ENCODE measurements at regions not wholly inside any gene's neighbourhood (a gene's known extent, or its start where the extent isn't known, plus 50 kb on each side); places are given as distances from the start of the nearest gene placed in this dataset.

- no peak for ATAC-seq
- H3K36me3 Mint-ChIP-seq, result no peaks in the 10 kb centered on the region
- H3K4me3 Mint-ChIP-seq, result no peak overlapping the region
- H3K9me3 Mint-ChIP-seq, result no peaks in the 10 kb centered on the region
- H3K27me3 Mint-ChIP-seq, result peaks cover 4 to 7% of the 10 kb centered on the region in 2 donors
- H3K27ac Mint-ChIP-seq, result no peak overlapping the region
- no peaks in the 10 kb centered on the region for H3K4me1 Mint-ChIP-seq (ENCODE audit: low read depth in 2 of 2)
- DNase-seq (ENCODE audit: low spot score), result no peak
Observed at GRCh38 chr12:13587721-13588390, 391.3 kb downstream of the EMP1 start.

DNA sequence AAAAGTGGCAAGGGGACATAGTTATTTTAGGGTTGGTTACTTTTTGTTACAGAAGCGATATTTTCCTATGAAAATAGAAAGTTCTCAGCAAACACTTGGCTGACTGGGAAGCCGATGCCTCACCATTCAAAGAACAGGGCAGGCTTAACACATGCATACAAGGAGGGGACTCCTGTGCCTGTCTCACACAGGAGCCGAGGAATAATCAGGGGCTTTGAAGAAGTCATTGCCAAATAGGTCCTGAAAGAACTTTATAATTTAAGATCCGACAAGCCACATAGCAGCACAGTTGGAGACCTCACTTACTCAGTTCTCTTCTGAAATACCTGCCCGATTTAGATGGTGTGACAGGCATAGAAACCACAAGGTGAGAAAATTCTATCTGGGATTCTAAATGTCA lies 389.8 kb downstream of the EMP1 start:
- no peaks in the 10 kb centered on the region for H3K9me3 Mint-ChIP-seq

DNA sequence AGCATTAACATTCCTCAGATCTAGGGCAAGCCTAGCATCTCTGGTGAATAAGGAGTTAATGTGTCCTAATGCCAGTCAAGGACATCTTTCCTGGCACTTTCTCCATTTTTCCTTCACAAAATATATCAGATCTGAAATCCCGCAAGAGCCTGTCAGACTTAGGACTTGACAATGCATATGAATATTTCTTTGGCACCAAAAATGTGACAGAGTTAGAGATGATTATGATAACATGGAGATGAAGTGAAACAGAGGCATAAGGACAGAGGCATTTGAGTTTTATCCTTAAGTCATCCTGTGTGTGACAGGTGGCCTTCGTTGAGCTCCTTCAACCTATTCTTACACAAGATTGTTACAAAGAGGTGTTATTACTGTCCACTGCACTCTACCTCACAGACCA lies 388.0 kb downstream of the EMP1 start:
- DNase-seq (ENCODE audit: low spot score), result no peak
- Mint-ChIP-seq H3K36me3 (no peaks in the 10 kb centered on the region), H3K4me3 (no peak overlapping the region), H3K27ac (no peak overlapping the region), H3K9me3 (no peaks in the 10 kb centered on the region), H3K27me3 (peaks cover 4 to 15% of the 10 kb centered on the region in 2 donors), H3K4me1 (ENCODE audit: low read depth in 2 of 2) (no peaks in the 10 kb centered on the region)
- no peak for ATAC-seq

More for the DNA sequence above, 389.8 kb downstream of the EMP1 start:
- Mint-ChIP-seq H3K27me3 (peaks cover 4 to 7% of the 10 kb centered on the region in 2 donors), H3K27ac (no peak overlapping the region), H3K4me1 (ENCODE audit: low read depth in 2 of 2) (no peaks in the 10 kb centered on the region), H3K36me3 (no peaks in the 10 kb centered on the region), H3K4me3 (no peak overlapping the region)
- no peak for ATAC-seq
- DNase-seq (ENCODE audit: low spot score), result no peak

- Mint-ChIP-seq H3K27me3 (peaks cover 4 to 15% of the 10 kb centered on the region in 2 donors), H3K4me3 (no peak overlapping the region), H3K9me3 (no peaks in the 10 kb centered on the region), H3K27ac (no peak overlapping the region), H3K4me1 (ENCODE audit: low read depth in 2 of 2) (no peaks in the 10 kb centered on the region), H3K36me3 (no peaks in the 10 kb centered on the region)
- ATAC-seq, result no peak
- DNase-seq (ENCODE audit: low spot score), result no peak
Observed at GRCh38 chr12:13583630-13584029, 387.1 kb downstream of the EMP1 start.

DNA sequence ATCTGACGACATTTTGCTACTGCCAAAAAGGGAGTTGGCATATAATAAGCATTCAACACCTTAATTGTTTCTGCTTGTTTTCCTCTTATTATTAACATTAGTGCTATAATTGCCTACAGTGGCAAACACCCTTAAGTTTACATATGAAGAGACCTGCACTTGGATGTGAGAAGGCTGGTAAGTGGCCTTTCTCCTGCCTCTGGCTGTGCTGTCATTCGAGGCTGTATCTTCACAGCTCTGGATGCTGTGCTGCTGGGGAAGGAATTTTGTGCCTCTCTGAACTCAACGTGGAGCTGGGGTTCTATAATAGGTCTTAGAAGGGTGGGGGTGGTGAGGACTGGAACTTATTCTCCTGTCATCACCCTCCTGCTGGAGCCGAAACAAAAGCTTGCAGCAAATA lies 385.9 kb downstream of the EMP1 start:
- DNase-seq (ENCODE audit: low spot score) (no peak), ATAC-seq (no peak)
- H3K9me3 Mint-ChIP-seq, result no peaks in the 10 kb centered on the region
- H3K27ac Mint-ChIP-seq, result no peak overlapping the region
- H3K27me3 Mint-ChIP-seq, result peaks cover 6 to 15% of the 10 kb centered on the region in 2 donors
- no peak overlapping the region for H3K4me3 Mint-ChIP-seq
- no peaks in the 10 kb centered on the region for H3K4me1 Mint-ChIP-seq (ENCODE audit: low read depth in 2 of 2)
- H3K36me3 Mint-ChIP-seq, result no peaks in the 10 kb centered on the region

GRCh38 chr12:13581031-13581430 lies 384.5 kb downstream of the EMP1 start:
- H3K27ac Mint-ChIP-seq, result no peak overlapping the region
- DNase-seq (ENCODE audit: low spot score) (no peak), ATAC-seq (no peak)
- no peaks in the 10 kb centered on the region for H3K9me3 Mint-ChIP-seq
- H3K4me3 Mint-ChIP-seq, result no peak overlapping the region
- no peaks in the 10 kb centered on the region for H3K36me3 Mint-ChIP-seq
- H3K4me1 Mint-ChIP-seq (ENCODE audit: low read depth in 2 of 2), result no peaks in the 10 kb centered on the region
- H3K27me3 Mint-ChIP-seq, result peaks cover 3 to 15% of the 10 kb centered on the region in 2 donors

DNA sequence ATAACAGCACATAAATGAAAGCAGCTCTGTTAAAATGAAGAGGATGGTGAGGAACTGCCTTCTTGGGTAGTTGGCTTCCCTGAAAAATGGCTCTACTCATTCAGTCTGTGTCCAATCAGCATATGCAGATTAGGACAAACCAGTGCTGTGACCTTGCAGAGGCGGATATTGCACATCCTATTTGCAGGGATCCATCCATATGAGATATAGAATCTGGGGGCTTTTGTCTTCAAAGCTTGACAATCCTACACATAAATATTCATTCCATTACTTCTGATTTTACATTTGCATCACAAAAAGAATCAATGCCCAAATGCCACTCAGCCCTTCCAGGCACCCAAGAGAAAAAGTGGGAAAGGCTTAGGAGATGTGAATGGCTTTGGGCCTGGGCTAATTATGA lies 383.7 kb downstream of the EMP1 start:
- ATAC-seq, result no peak
- H3K4me1 Mint-ChIP-seq (ENCODE audit: low read depth in 2 of 2), result no peaks in the 10 kb centered on the region
- no peak overlapping the region for H3K4me3 Mint-ChIP-seq
- peaks cover 3 to 15% of the 10 kb centered on the region in 2 donors for H3K27me3 Mint-ChIP-seq
- no peaks in the 10 kb centered on the region for H3K9me3 Mint-ChIP-seq
- H3K27ac Mint-ChIP-seq, result no peak overlapping the region
- DNase-seq (ENCODE audit: low spot score), result no peak
- H3K36me3 Mint-ChIP-seq, result no peaks in the 10 kb centered on the region

- H3K4me1 Mint-ChIP-seq (ENCODE audit: low read depth in 2 of 2), result no peaks in the 10 kb centered on the region
- H3K4me3 Mint-ChIP-seq, result no peak overlapping the region
- DNase-seq (ENCODE audit: low spot score) (no peak), ATAC-seq (peak in 1 of 2 donors; percentile 61)
- H3K36me3 Mint-ChIP-seq, result no peaks in the 10 kb centered on the region
- H3K9me3 Mint-ChIP-seq, result no peaks in the 10 kb centered on the region
- H3K27me3 Mint-ChIP-seq, result peaks cover 3 to 9% of the 10 kb centered on the region in 2 donors
- H3K27ac Mint-ChIP-seq, result no peak overlapping the region
Observed at GRCh38 chr12:13576935-13577500, 380.5 kb downstream of the EMP1 start.

DNA sequence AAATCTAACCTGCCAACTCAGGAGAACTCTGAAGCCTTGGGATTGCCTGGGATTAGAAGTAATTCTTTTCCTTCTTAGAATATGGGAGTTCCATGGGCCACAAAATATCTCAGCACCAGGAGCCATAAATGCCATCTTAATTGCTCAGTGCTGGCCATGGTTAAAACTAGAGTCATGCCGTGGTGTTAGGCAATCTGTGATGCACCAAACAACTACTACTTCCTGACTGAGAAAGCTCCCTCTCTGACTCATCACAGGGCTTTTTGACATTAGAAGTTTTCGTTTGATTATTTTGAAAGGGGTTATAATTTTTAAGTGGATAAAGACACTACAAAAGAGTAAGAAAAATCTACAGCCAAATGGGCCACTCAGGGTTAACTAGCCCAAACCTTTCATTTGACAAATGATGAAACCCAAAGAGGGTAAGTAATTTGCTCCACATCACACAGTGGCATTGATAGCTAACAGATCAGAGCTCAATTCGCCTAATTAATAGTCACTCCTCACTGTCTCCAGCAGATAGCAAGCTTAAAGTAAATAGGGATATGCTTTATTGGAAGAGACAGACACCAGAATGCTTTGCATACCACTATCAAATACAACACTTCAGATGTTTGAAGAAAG lies 377.3 kb downstream of the EMP1 start:
- Mint-ChIP-seq H3K9me3 (no peaks in the 10 kb centered on the region), H3K27me3 (peaks cover 0 to 7% of the 10 kb centered on the region in 2 donors), H3K36me3 (no peaks in the 10 kb centered on the region), H3K4me3 (no peak overlapping the region), H3K27ac (no peak overlapping the region), H3K4me1 (ENCODE audit: low read depth in 2 of 2) (no peaks in the 10 kb centered on the region)
- ATAC-seq (no peak), DNase-seq (ENCODE audit: low spot score) (no peak)

DNA sequence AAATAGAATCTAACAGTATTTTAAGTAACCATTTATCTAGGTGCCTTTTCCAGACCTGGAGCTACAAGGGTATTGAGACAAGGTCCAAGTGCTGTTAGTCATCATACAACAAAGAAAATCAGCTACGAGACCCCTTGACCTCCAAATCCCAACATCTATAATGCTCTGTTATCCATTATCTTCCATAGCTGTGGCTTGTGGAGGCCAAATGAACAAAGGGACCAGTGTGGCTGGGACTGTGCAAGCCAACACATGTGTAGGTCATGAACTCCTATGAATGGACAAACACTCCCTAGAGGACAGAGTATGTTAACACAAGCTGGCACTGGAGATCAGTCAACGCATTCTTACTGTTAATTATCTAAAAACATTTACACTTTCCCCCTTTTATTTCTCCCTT lies 374.5 kb downstream of the EMP1 start:
- Mint-ChIP-seq H3K36me3 (no peaks in the 10 kb centered on the region), H3K9me3 (no peaks in the 10 kb centered on the region), H3K4me3 (no peak overlapping the region), H3K27me3 (peaks cover 4 to 18% of the 10 kb centered on the region in 2 donors), H3K27ac (no peak overlapping the region), H3K4me1 (ENCODE audit: low read depth in 2 of 2) (no peaks in the 10 kb centered on the region)
- no peak for ATAC-seq
- DNase-seq (ENCODE audit: low spot score), result no peak

GRCh38 chr12:13570005-13570694 lies 373.6 kb downstream of the EMP1 start:
- ATAC-seq, result no peak
- Mint-ChIP-seq H3K4me3 (no peak overlapping the region), H3K27ac (no peak overlapping the region), H3K27me3 (peaks cover 4 to 18% of the 10 kb centered on the region in 2 donors), H3K36me3 (no peaks in the 10 kb centered on the region), H3K4me1 (ENCODE audit: low read depth in 2 of 2) (no peaks in the 10 kb centered on the region), H3K9me3 (no peaks in the 10 kb centered on the region)
- no peak for DNase-seq (ENCODE audit: low spot score)

DNA sequence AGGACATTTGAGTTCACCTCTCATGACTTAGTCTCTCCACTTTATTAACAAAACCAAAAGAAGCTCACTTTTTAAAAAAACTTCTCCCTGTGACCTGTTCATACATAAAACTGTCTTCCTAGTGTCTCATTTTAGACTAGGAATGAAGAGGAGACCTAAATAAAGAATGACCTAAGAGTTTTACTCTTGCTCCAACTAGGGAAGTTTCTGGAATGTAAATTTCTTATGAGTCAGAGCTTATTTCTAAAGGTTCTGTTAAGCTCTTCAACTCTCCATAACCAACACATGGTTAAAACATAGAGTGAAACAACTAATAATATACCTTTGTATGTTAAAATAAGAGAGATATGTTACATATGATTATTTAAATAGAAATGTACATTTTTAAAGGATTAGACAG lies 369.8 kb downstream of the EMP1 start:
- Mint-ChIP-seq H3K4me1 (ENCODE audit: low read depth in 2 of 2) (no peaks in the 10 kb centered on the region), H3K9me3 (no peaks in the 10 kb centered on the region), H3K27ac (no peak overlapping the region), H3K27me3 (peaks cover 4 to 18% of the 10 kb centered on the region in 2 donors), H3K4me3 (no peak overlapping the region), H3K36me3 (no peaks in the 10 kb centered on the region)
- DNase-seq (ENCODE audit: low spot score) (no peak), ATAC-seq (no peak)

- no peak overlapping the region for H3K27ac Mint-ChIP-seq
- peaks cover 0 to 18% of the 10 kb centered on the region in 2 donors for H3K27me3 Mint-ChIP-seq
- no peak overlapping the region for H3K4me3 Mint-ChIP-seq
- H3K4me1 Mint-ChIP-seq (ENCODE audit: low read depth in 2 of 2), result no peaks in the 10 kb centered on the region
- no peaks in the 10 kb centered on the region for H3K36me3 Mint-ChIP-seq
- no peak for DNase-seq (ENCODE audit: low spot score)
- no peaks in the 10 kb centered on the region for H3K9me3 Mint-ChIP-seq
- ATAC-seq, result no peak
Observed at GRCh38 chr12:13564266-13564810, 367.8 kb downstream of the EMP1 start.

- Mint-ChIP-seq H3K36me3 (no peaks in the 10 kb centered on the region), H3K9me3 (no peaks in the 10 kb centered on the region), H3K4me1 (ENCODE audit: low read depth in 2 of 2) (no peaks in the 10 kb centered on the region), H3K27ac (no peak overlapping the region), H3K4me3 (no peak overlapping the region), H3K27me3 (peaks cover 0 to 18% of the 10 kb centered on the region in 2 donors)
- DNase-seq (ENCODE audit: low spot score) (no peak), ATAC-seq (no peak)
Observed at GRCh38 chr12:13563743-13564125, 367.2 kb downstream of the EMP1 start.
